B cell (primary cell): ENCODE measurements at regions not wholly inside any gene's neighbourhood (a gene's known extent, or its start where the extent isn't known, plus 50 kb on each side); places are given as distances from the start of the nearest gene placed in this dataset.

Experiments used
- ATAC-seq: fragments of 200-7000 bp; cut with Tn5 transposase; one replicate; pipeline ENCODE4 v1.10.0; 2021; ENCODE audit warnings: low read depth, mild to moderate bottlenecking, moderate number of reproducible peaks, moderate library complexity
- CTCF ChIA-PET: fragments of 350-600 bp; sonication (Branson Sonifier 250); formaldehyde crosslinking; loops from one replicate; lab custom pipeline; 2021; ENCODE audit warnings: antibody characterized with exemption, inconsistent platforms; lab: Charles Lee
- POLR2A ChIA-PET: fragments of 350-600 bp; sonication (Branson Sonifier 250); formaldehyde crosslinking; loops from one replicate; lab custom pipeline; 2021; ENCODE audit warnings: antibody characterized with exemption; lab: Charles Lee
- DNase-seq: peaks from one replicate; pipeline ENCODE4 v3.0.0; 2013
- H2AFZ ChIP-seq: 2 replicates; pipeline ENCODE4 v1.6.1; 2012; ENCODE audit warnings: mild to moderate bottlenecking, low read depth, low read length; ENCODE audit not compliant: insufficient read depth, poor library complexity, severe bottlenecking
- H3K27ac ChIP-seq, 2 donors: 1 replicate in 1 of 2; 2 replicates in 1 of 2; pipeline ENCODE4 v1.5.1; 2012 to 2013; ENCODE audit warnings: low read length in 2 of 2, mild to moderate bottlenecking in 2 of 2, moderate library complexity in 1 of 2
- H3K27me3 ChIP-seq, 4 experiments: fragments of 200-600 bp in 1 of 4; sonication (generic) in 1 of 4; replicated peaks in 1 of 4; 1 replicate in 2 of 4; 2 replicates in 2 of 4; pipeline versions ENCODE4 v1.6.1 to v1.7.0; 2013 to 2016; ENCODE audit warnings: low read length in 3 of 4, mild to moderate bottlenecking in 2 of 4, mixed read lengths in 1 of 4, moderate library complexity in 1 of 4; ENCODE audit not compliant: insufficient read depth in 4 of 4, control insufficient read depth in 3 of 4; ENCODE audit errors: control extremely low read depth in 1 of 4
- H3K36me3 ChIP-seq, 2 experiments: replicated peaks in 1 of 2; 1 replicate in 1 of 2; 2 replicates in 1 of 2; pipeline versions ENCODE4 v1.6.1 to v1.7.1; 2013; ENCODE audit warnings: low read length in 1 of 2; ENCODE audit not compliant: insufficient read depth in 2 of 2, control insufficient read depth in 1 of 2; ENCODE audit errors: control extremely low read depth in 1 of 2, extremely low read depth in 1 of 2
- H3K4me1 ChIP-seq, 2 donors: fragments of 200-600 bp in 1 of 2; sonication (generic) in 1 of 2; 1 replicate in 1 of 2; 2 replicates in 1 of 2; pipeline versions ENCODE4 v1.5.1 to v1.6.1; 2013 to 2017; ENCODE audit warnings: low read length in 2 of 2; ENCODE audit not compliant: control insufficient read depth in 2 of 2, insufficient read depth in 2 of 2
- H3K4me2 ChIP-seq: replicated peaks from 2 replicates; pipeline ENCODE3; 2012; ENCODE audit warnings: mild to moderate bottlenecking, low read depth, low read length; ENCODE audit not compliant: poor library complexity, severe bottlenecking
- H3K4me3 ChIP-seq, 5 experiments: fragments of 200-600 bp in 1 of 5; sonication (generic) in 1 of 5; 1 replicate in 3 of 5; 2 replicates in 2 of 5; pipeline versions ENCODE4 v1.5.1 to v1.7.0; 2011 to 2016; ENCODE audit warnings: low read length in 4 of 5, mild to moderate bottlenecking in 4 of 5, low read depth in 2 of 5, control low read depth in 1 of 5, moderate library complexity in 1 of 5; ENCODE audit not compliant: insufficient read depth in 1 of 5; ENCODE audit errors: control extremely low read depth in 1 of 5, extremely low read depth in 1 of 5
- H3K79me2 ChIP-seq: fragments of 200-600 bp; sonication (generic); one replicate; pipeline ENCODE4 v1.6.0; 2016; ENCODE audit warnings: low read length; ENCODE audit not compliant: control insufficient read depth, insufficient read depth
- H3K9ac ChIP-seq: fragments of 200-600 bp; sonication (generic); 2 replicates; pipeline ENCODE4 v1.6.1; 2017; ENCODE audit warnings: mild to moderate bottlenecking, low read length, moderate library complexity
- H3K9me3 ChIP-seq, 3 donors: one replicate each; pipeline versions ENCODE4 v1.6.1 to v1.7.1; 2013; ENCODE audit warnings: low read length in 2 of 3; ENCODE audit not compliant: control insufficient read depth in 2 of 3, insufficient read depth in 1 of 3; ENCODE audit errors: control extremely low read depth in 1 of 3
- H4K20me1 ChIP-seq: 2 replicates; pipeline ENCODE4 v1.6.0; 2012; ENCODE audit warnings: mild to moderate bottlenecking, low read length; ENCODE audit not compliant: insufficient read depth, control insufficient read depth, poor library complexity, severe bottlenecking
- H3K27ac Mint-ChIP-seq: one replicate; pipeline ENCODE4 v1.8.0; 2021; ENCODE audit warnings: mixed read lengths
- H3K27me3 Mint-ChIP-seq: one replicate; pipeline ENCODE4 v1.8.0; 2021; ENCODE audit warnings: mixed read lengths
- H3K4me1 Mint-ChIP-seq: one replicate; pipeline ENCODE4 v1.8.0; 2021; ENCODE audit warnings: mixed read lengths
- H3K4me3 Mint-ChIP-seq: one replicate; pipeline ENCODE4 v1.8.0; 2021; ENCODE audit warnings: mixed read lengths
- H3K9me3 Mint-ChIP-seq: one replicate; pipeline ENCODE4 v1.8.0; 2022; ENCODE audit warnings: mixed read lengths; ENCODE audit not compliant: insufficient read depth
- CTCF ChIP-seq: fragments of 200-600 bp; IDR thresholded peaks from one replicate; pipeline ENCODE4 v1.8.0; 2022; ENCODE audit warnings: antibody characterized with exemption, mild to moderate bottlenecking
- EZH2 ChIP-seq: IDR thresholded peaks from 2 replicates; pipeline ENCODE4 v1.6.1; 2012; ENCODE audit warnings: borderline replicate concordance, low read depth, mild to moderate bottlenecking, moderate library complexity, low read length; ENCODE audit not compliant: insufficient read depth, poor library complexity, severe bottlenecking
- WGBS: methylation state at CpG from one replicate; pipeline ENCODE4 v1.1.5; 2013; ENCODE audit warnings: missing lambda C conversion rate; ENCODE audit not compliant: insufficient coverage; 5-methylcytosine and 5-hydroxymethylcytosine counted together
- intact Hi-C: fragments of 100-400 bp; cut with micrococcal nuclease; formaldehyde crosslinking; loops from one replicate; pipeline ENCODE4 v1.10.0; 2022

- Mint-ChIP-seq H3K4me3 (no peak overlapping the region), H3K27ac (no peak overlapping the region), H3K9me3 (peaks cover 3% of the 10 kb centered on the region), H3K4me1 (no peaks in the 10 kb centered on the region), H3K27me3 (no peaks in the 10 kb centered on the region)
- Histone ChIP-seq H3K27ac (no peak overlapping the region), H4K20me1 (no peaks in the 10 kb centered on the region), H3K27me3 (no peaks in the 10 kb centered on the region), H3K4me1 (no peaks in the 10 kb centered on the region), H3K36me3 (no peaks in the 10 kb centered on the region), H3K4me3 (no peak overlapping the region), H3K79me2 (no peaks in the 10 kb centered on the region), H2AFZ (no peak overlapping the region), H3K4me2 (no peak overlapping the region), H3K9ac (no peak overlapping the region), H3K9me3 (no peaks in the 10 kb centered on the region)
- ChIA-PET POLR2A (no interaction called here), CTCF (no interaction called here)
- no peak for DNase-seq
- no peak for TF ChIP-seq CTCF
- no peak for TF ChIP-seq EZH2
- WGBS: 92% methylated on average over 3 of the region's 12 CpGs
- no peak for ATAC-seq
- intact Hi-C loops: no loop called here
Measured at GRCh38 chr13:104014803-104015645, 948.8 kb upstream of the SLC10A2 start.

GRCh38 chr13:104011505-104012241 lies 945.5 kb upstream of the SLC10A2 start:
- Histone ChIP-seq H3K27ac (no peak overlapping the region), H3K4me3 (no peak overlapping the region), H3K4me2 (no peak overlapping the region), H3K27me3 (no peaks in the 10 kb centered on the region), H3K36me3 (no peaks in the 10 kb centered on the region), H3K79me2 (no peaks in the 10 kb centered on the region), H2AFZ (no peak overlapping the region), H3K9ac (no peak overlapping the region), H3K9me3 (no peaks in the 10 kb centered on the region), H4K20me1 (no peaks in the 10 kb centered on the region), H3K4me1 (no peaks in the 10 kb centered on the region)
- CTCF ChIA-PET: no interaction called here
- no peaks in the 10 kb centered on the region for H3K27me3 Mint-ChIP-seq
- H3K9me3 Mint-ChIP-seq: peaks cover 3% of the 10 kb centered on the region
- H3K27ac Mint-ChIP-seq: no peak overlapping the region
- H3K4me3 Mint-ChIP-seq: no peak overlapping the region
- WGBS: 88% methylated on average over 9 of the region's 18 CpGs
- POLR2A ChIA-PET: no interaction called here
- no peak for TF ChIP-seq CTCF
- TF ChIP-seq EZH2: no peak
- intact Hi-C loops: no loop called here
- no peaks in the 10 kb centered on the region for H3K4me1 Mint-ChIP-seq
- ATAC-seq (no peak), DNase-seq (no peak)
